OCI-LY7 (cell line): ENCODE measurements at regions not wholly inside any gene's neighbourhood (a gene's known extent, or its start where the extent isn't known, plus 50 kb on each side); places are given as distances from the start of the nearest gene placed in this dataset.

Source experiments
- EZH2phosphoT487 ChIP-seq: fragments of 200-600 bp; sonication (generic); IDR thresholded peaks from 2 replicates; pipeline ENCODE4 v1.6.1; 2018; ENCODE audit warnings: low read depth, borderline replicate concordance, mild to moderate bottlenecking, mixed run types, antibody characterized with exemption, low read length, moderate library complexity, mixed read lengths
- TF ChIP-seq, protein P1 (sequence below): fragments of 200-600 bp; sonication (generic); conservative IDR thresholded peaks from 2 replicates; pipeline ENCODE4 v1.5.1; 2014; ENCODE audit warnings: mild to moderate bottlenecking, antibody characterized with exemption, low read length, moderate library complexity, mixed read lengths

GRCh38 chr7:89738549-89738948 is 415.7 kb upstream of the STEAP1 start:
- TF ChIP-seq, protein P1, sequence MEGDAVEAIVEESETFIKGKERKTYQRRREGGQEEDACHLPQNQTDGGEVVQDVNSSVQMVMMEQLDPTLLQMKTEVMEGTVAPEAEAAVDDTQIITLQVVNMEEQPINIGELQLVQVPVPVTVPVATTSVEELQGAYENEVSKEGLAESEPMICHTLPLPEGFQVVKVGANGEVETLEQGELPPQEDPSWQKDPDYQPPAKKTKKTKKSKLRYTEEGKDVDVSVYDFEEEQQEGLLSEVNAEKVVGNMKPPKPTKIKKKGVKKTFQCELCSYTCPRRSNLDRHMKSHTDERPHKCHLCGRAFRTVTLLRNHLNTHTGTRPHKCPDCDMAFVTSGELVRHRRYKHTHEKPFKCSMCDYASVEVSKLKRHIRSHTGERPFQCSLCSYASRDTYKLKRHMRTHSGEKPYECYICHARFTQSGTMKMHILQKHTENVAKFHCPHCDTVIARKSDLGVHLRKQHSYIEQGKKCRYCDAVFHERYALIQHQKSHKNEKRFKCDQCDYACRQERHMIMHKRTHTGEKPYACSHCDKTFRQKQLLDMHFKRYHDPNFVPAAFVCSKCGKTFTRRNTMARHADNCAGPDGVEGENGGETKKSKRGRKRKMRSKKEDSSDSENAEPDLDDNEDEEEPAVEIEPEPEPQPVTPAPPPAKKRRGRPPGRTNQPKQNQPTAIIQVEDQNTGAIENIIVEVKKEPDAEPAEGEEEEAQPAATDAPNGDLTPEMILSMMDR, result no peak
- TF ChIP-seq EZH2phosphoT487, result no peak
